MG63 (cell line): ENCODE measurements at regions not wholly inside any gene's neighbourhood (a gene's known extent, or its start where the extent isn't known, plus 50 kb on each side); places are given as distances from the start of the nearest gene placed in this dataset.
A peak's percentile ranks its signal among the peaks of the same experiment; 100 is the strongest.
"Not testable (repeated sequence)": the region's sequence is repeated elsewhere in the genome, so short reads cannot be mapped to it uniquely, and the experiment has no call there.

Experiments
- DNase-seq: peaks from one replicate; pipeline ENCODE4 v3.0.0-alpha.2; 2020
- H3K27me3 ChIP-seq: fragments of 250-450 bp; sonication (Bioruptor Pico); 2 replicates; pipeline ENCODE4 v1.5.1; 2020; ENCODE audit warnings: mild to moderate bottlenecking, moderate library complexity
- H3K36me3 ChIP-seq: fragments of 250-450 bp; sonication (Bioruptor Pico); 2 replicates; pipeline ENCODE4 v1.5.1; 2020; ENCODE audit warnings: mild to moderate bottlenecking, moderate library complexity
- H3K4me3 ChIP-seq: fragments of 250-450 bp; sonication (Bioruptor Pico); 2 replicates; pipeline ENCODE4 v1.5.1; 2020; ENCODE audit warnings: mild to moderate bottlenecking, moderate library complexity
- H3K9me3 ChIP-seq: fragments of 250-450 bp; sonication (Bioruptor Pico); 2 replicates; pipeline ENCODE4 v1.5.1; 2020; ENCODE audit warnings: mild to moderate bottlenecking, moderate library complexity

GRCh38 chr16:88192601-88193000 is 190.2 kb upstream of the ZNF469 start:
- no peak for DNase-seq
- H3K4me3 ChIP-seq = no peak overlapping the region
- no peaks in the 10 kb centered on the region for H3K9me3 ChIP-seq
- H3K27me3 ChIP-seq = no peaks in the 10 kb centered on the region
- H3K36me3 ChIP-seq = no peaks in the 10 kb centered on the region

DNA sequence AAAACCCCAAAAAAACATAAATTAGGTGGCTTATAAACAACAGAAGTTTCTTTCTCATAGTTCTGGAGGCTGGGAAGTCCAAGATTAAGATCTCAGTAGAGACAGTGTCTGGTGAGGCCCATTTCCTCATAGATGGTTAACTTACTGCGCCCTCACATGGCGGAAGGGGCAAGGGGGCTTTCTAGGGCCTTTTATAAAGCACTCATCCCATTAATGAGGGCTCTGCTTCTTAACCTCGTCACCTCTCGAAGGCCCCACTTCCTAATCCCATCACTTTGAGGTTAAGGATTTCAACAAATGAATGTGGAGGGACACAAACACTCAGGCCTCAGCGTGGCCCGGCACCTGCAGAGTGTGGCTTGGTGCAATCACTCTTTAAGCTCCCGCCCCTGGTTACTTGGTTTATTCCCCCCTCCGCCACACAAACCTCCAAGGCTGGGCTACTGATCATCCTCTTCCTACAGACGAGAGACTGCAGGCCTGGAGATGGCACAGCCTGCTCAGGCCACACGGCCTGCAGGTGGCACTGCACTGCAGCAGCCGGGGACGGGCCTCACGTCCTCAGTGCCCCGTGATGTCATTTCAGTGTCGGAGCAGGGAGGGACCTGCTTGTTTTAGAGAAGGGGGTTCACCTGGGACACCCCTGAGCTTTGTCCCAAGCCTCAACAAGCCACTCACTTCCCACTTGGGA is 188.9 kb upstream of the ZNF469 start:
- not testable (repeated sequence) for H3K9me3 ChIP-seq, H3K36me3 ChIP-seq, H3K27me3 ChIP-seq, H3K4me3 ChIP-seq
- DNase-seq = peak; percentile 16

GRCh38 chr16:88194397-88195268 is 188.1 kb upstream of the ZNF469 start:
- no peaks in the 10 kb centered on the region for H3K27me3 ChIP-seq
- H3K36me3 ChIP-seq = no peaks in the 10 kb centered on the region
- H3K4me3 ChIP-seq = no peak overlapping the region
- H3K9me3 ChIP-seq = no peaks in the 10 kb centered on the region
- DNase-seq = no peak

GRCh38 chr16:88195269-88195705 is 187.5 kb upstream of the ZNF469 start:
- no peak for DNase-seq
- H3K9me3 ChIP-seq = no peaks in the 10 kb centered on the region
- no peak overlapping the region for H3K4me3 ChIP-seq
- no peaks in the 10 kb centered on the region for H3K27me3 ChIP-seq
- no peaks in the 10 kb centered on the region for H3K36me3 ChIP-seq

GRCh38 chr16:88195911-88196465 is 186.8 kb upstream of the ZNF469 start:
- no peaks in the 10 kb centered on the region for H3K27me3 ChIP-seq
- H3K36me3 ChIP-seq = no peaks in the 10 kb centered on the region
- DNase-seq = no peak
- no peak overlapping the region for H3K4me3 ChIP-seq
- no peaks in the 10 kb centered on the region for H3K9me3 ChIP-seq

- Histone ChIP-seq H3K36me3 (no peaks in the 10 kb centered on the region), H3K27me3 (no peaks in the 10 kb centered on the region), H3K9me3 (no peaks in the 10 kb centered on the region), H3K4me3 (no peak overlapping the region)
- DNase-seq = no peak
These were observed 186.0 kb upstream of the ZNF469 start for GRCh38 chr16:88196471-88197400.

DNA sequence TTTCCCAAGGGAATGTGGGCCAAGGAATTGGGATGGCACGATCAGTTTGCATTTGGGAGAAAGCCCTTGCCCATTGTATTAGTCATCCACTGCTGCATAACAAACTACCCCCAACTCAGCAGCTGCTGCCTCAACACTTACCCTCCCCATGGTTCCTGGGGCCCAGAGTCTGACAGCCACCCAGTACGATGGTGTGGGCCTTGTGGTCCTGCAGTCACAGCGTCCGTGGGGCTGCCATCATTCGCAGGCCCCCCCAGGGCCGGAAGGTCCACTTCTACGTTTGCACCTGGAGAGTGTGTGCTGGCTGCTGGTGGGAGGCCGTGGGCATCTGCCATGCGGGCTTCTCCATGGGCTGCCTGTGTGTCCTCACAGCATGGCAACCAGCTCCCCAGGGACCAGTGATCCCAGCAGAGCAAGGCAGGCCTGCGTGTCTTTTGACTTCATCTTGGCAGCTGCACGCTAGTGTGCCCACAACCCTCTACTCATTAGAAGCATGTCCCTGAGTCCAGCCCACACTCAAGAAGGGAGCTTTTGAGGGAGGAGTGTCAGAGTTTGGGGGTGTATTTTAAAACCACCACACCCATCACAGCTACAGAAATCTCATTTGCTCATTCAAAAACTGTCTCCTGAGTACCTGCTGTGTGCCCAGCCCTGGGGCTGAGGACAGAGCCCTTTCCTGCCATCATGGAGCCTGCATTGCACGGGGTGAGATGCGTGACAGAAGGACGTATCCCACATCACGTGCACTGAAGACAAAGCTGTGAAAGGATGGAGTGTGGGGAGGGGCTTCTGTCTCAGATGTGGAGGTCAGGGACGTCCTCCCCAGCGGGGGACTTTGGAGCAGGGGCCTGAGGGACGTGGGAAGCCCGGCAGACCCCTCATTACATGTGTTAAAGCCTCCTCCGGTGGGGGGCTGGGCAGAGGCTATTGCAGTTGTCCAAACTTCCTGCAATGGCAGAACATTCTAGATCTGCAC is 185.0 kb upstream of the ZNF469 start:
- H3K9me3 ChIP-seq = no peaks in the 10 kb centered on the region
- H3K27me3 ChIP-seq = no peaks in the 10 kb centered on the region
- no peaks in the 10 kb centered on the region for H3K36me3 ChIP-seq
- no peak overlapping the region for H3K4me3 ChIP-seq
- no peak for DNase-seq

GRCh38 chr16:88198457-88199295 is 184.1 kb upstream of the ZNF469 start:
- not testable (repeated sequence) for H3K9me3 ChIP-seq, H3K4me3 ChIP-seq, H3K27me3 ChIP-seq, DNase-seq, H3K36me3 ChIP-seq

- H3K4me3 ChIP-seq, H3K36me3 ChIP-seq, DNase-seq, H3K27me3 ChIP-seq, H3K9me3 ChIP-seq: not testable (repeated sequence)
These were observed 183.2 kb upstream of the ZNF469 start for GRCh38 chr16:88199296-88200153.

GRCh38 chr16:88200154-88200895 is 182.4 kb upstream of the ZNF469 start:
- not testable (repeated sequence) for DNase-seq, H3K4me3 ChIP-seq, H3K9me3 ChIP-seq, H3K36me3 ChIP-seq, H3K27me3 ChIP-seq

DNA sequence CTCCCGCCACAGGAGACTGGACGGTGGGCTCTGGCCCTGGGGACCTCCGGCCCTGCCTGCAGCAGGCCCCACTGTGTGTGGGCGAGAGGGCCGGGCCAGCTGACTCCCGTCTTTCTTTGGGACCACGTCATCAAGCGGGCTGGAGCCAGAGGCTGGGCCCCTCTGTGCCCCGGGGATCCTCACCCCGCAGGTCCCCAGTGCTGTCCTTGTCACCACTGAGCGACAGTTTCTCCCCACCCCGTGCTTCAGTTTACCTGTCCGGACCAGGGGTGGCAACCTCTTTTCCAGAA is 181.9 kb upstream of the ZNF469 start:
- H3K27me3 ChIP-seq = no peaks in the 10 kb centered on the region
- H3K9me3 ChIP-seq = no peaks in the 10 kb centered on the region
- no peaks in the 10 kb centered on the region for H3K36me3 ChIP-seq
- no peak overlapping the region for H3K4me3 ChIP-seq
- DNase-seq = no peak

DNA sequence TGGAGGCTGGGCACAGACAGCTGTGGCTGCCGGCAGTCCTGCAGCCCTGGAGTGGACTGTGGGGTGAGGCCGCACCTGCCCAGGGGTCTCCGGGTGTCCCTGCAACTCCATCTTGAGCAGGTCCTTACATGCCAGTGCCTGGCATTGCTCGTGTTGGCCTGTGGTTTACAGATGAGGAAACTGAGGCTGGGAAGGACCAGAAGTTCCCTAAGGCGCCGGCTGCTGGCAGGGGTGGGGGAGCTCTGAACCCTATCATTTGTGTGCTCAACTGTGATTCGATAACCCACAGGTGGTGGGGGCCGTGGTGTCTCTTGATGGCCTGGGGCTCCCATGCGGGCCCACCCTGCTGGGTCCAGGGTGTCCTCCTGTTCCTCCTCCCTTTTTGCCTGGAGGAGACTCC is 181.1 kb upstream of the ZNF469 start:
- not testable (repeated sequence) for H3K36me3 ChIP-seq, H3K4me3 ChIP-seq, H3K27me3 ChIP-seq, DNase-seq, H3K9me3 ChIP-seq

GRCh38 chr16:88202207-88202745 is 180.5 kb upstream of the ZNF469 start:
- H3K4me3 ChIP-seq = no peak overlapping the region
- H3K9me3 ChIP-seq = no peaks in the 10 kb centered on the region
- no peaks in the 10 kb centered on the region for H3K27me3 ChIP-seq
- no peak for DNase-seq
- H3K36me3 ChIP-seq = no peaks in the 10 kb centered on the region
